ENCODE measurements at regions not wholly inside any gene's neighbourhood (a gene's known extent, or its start where the extent isn't known, plus 50 kb on each side); places are given as distances from the start of the nearest gene placed in this dataset.

GRCh38 chr4:130043732-130044160 lies 947.8 kb downstream of the C4orf33 start:
- TF ChIP-seq SP1 (IDR thresholded peaks at IDR 0.05; ENCODE audit: low read depth, low read length) (no peak), CTCF (IDR thresholded peaks at IDR 0.05 in 2 of 3, conservative IDR thresholded peaks at IDR 0.05 in 1 of 3; ENCODE audit: control insufficient read depth in 2 of 3, extremely low read depth in 1 of 3, insufficient read depth in 1 of 3, low read depth in 3 of 3, low read length in 3 of 3) (no peak), ZNF24 (IDR thresholded peaks at IDR 0.05) (no peak), RAD21 (IDR thresholded peaks at IDR 0.05; ENCODE audit: insufficient read depth, low read depth, low read length) (no peak)

All from GM12878 (cell line).